Ishikawa (cell line): ENCODE measurements at regions not wholly inside any gene's neighbourhood (a gene's known extent, or its start where the extent isn't known, plus 50 kb on each side); places are given as distances from the start of the nearest gene placed in this dataset.

ENCODE experiments used
- CEBPB ChIP-seq: IDR thresholded peaks from 2 replicates; pipeline ENCODE4 v1.6.1; 2012
- CREB1 ChIP-seq: IDR thresholded peaks from 2 replicates; pipeline ENCODE4 v1.6.1; 2012; ENCODE audit warnings: low read depth
- EGR1 ChIP-seq: IDR thresholded peaks from 2 replicates; pipeline ENCODE4 v1.6.1; 2012
- EP300 ChIP-seq: IDR thresholded peaks from 2 replicates; pipeline ENCODE4 v1.6.1; 2012; ENCODE audit warnings: borderline replicate concordance
- FOXM1 ChIP-seq: IDR thresholded peaks from 2 replicates; pipeline ENCODE4 v1.6.1; 2012; ENCODE audit warnings: low read depth, borderline replicate concordance
- MAX ChIP-seq: IDR thresholded peaks from 2 replicates; pipeline ENCODE4 v1.6.1; 2012
- NFIC ChIP-seq: IDR thresholded peaks from 2 replicates; pipeline ENCODE4 v1.6.1; 2012
- RAD21 ChIP-seq: IDR thresholded peaks from 2 replicates; pipeline ENCODE4 v1.6.1; 2012; ENCODE audit warnings: low read depth
- REST ChIP-seq: IDR thresholded peaks from 2 replicates; pipeline ENCODE4 v1.6.1; 2012; ENCODE audit warnings: low read depth, mild to moderate bottlenecking
- TAF1 ChIP-seq: IDR thresholded peaks from 2 replicates; pipeline ENCODE4 v1.6.1; 2012; ENCODE audit warnings: low read depth, mild to moderate bottlenecking
- TCF12 ChIP-seq: IDR thresholded peaks from 2 replicates; pipeline ENCODE4 v1.6.1; 2012; ENCODE audit warnings: low read depth
- TEAD4 ChIP-seq: IDR thresholded peaks from 2 replicates; pipeline ENCODE4 v1.6.1; 2012
- USF1 ChIP-seq: IDR thresholded peaks from 2 replicates; pipeline ENCODE4 v1.6.1; 2012
- YY1 ChIP-seq: IDR thresholded peaks from 2 replicates; pipeline ENCODE4 v1.6.1; 2012; ENCODE audit warnings: low read depth
- ZBTB7A ChIP-seq: IDR thresholded peaks from 2 replicates; pipeline ENCODE4 v1.6.1; 2012; ENCODE audit warnings: low read depth

- TF ChIP-seq REST (no peak), CEBPB (no peak), TCF12 (no peak), USF1 (no peak), EGR1 (no peak), MAX (no peak), TEAD4 (no peak), RAD21 (no peak), FOXM1 (no peak), TAF1 (no peak), NFIC (no peak), EP300 (no peak)
Observed at GRCh38 chr12:124148481-124149273, 146.2 kb upstream of the RFLNA start.

GRCh38 chr12:124149287-124149686, 145.6 kb upstream of the RFLNA start:
- TF ChIP-seq EP300 (no peak), RAD21 (no peak), REST (no peak), EGR1 (no peak), NFIC (no peak), TAF1 (no peak), CEBPB (no peak), FOXM1 (no peak), YY1 (no peak), MAX (no peak), USF1 (no peak), CREB1 (no peak)

- TF ChIP-seq YY1 (no peak), EGR1 (no peak), USF1 (no peak), REST (no peak), ZBTB7A (no peak)
Observed at GRCh38 chr12:124150168-124150567, 144.7 kb upstream of the RFLNA start.

GRCh38 chr12:124151583-124151982, 143.3 kb upstream of the RFLNA start:
- no peak for TF ChIP-seq EP300

- TF ChIP-seq TEAD4: no peak
- TF ChIP-seq EGR1: no peak
- TF ChIP-seq NFIC: no peak
- no peak for TF ChIP-seq CEBPB
Observed at GRCh38 chr12:124152731-124153130, 142.2 kb upstream of the RFLNA start.
